Neutrophil (primary cell): ENCODE measurements at regions not wholly inside any gene's neighbourhood (a gene's known extent, or its start where the extent isn't known, plus 50 kb on each side); places are given as distances from the start of the nearest gene placed in this dataset.
"Not testable (repeated sequence)": the region's sequence is repeated elsewhere in the genome, so short reads cannot be mapped to it uniquely, and the experiment has no call there.

Source experiments
- H3K27ac ChIP-seq: fragments of 200-600 bp; sonication (generic); 2 replicates; pipeline ENCODE4 v1.5.1; 2016; ENCODE audit warnings: mild to moderate bottlenecking, moderate library complexity
- H3K27me3 ChIP-seq: fragments of 200-600 bp; sonication (generic); 2 replicates; pipeline ENCODE4 v1.6.0; 2016; ENCODE audit warnings: mild to moderate bottlenecking
- H3K36me3 ChIP-seq: fragments of 200-600 bp; sonication (generic); 2 replicates; pipeline ENCODE4 v1.5.1; 2017
- H3K4me1 ChIP-seq, 2 experiments: fragments of 200-600 bp in 1 of 2; sonication (generic) in 1 of 2; 1 replicate in 1 of 2; 2 replicates in 1 of 2; pipeline versions ENCODE4 v1.5.1 to v1.6.1; 2013 to 2016; ENCODE audit warnings: low read depth in 1 of 2, low read length in 1 of 2, mild to moderate bottlenecking in 1 of 2, moderate library complexity in 1 of 2; ENCODE audit not compliant: control insufficient read depth in 1 of 2, insufficient read depth in 1 of 2
- H3K4me3 ChIP-seq, 2 experiments: fragments of 200-600 bp in 1 of 2; sonication (generic) in 1 of 2; 1 replicate in 1 of 2; 2 replicates in 1 of 2; pipeline ENCODE4 v1.5.1; 2013 to 2016; ENCODE audit warnings: low read depth in 1 of 2, low read length in 1 of 2, mild to moderate bottlenecking in 1 of 2, moderate library complexity in 1 of 2
- H3K9me3 ChIP-seq: fragments of 200-600 bp; sonication (generic); 2 replicates; pipeline ENCODE4 v1.5.1; 2016
- CTCF ChIP-seq: fragments of 200-600 bp; sonication (generic); IDR thresholded peaks from 2 replicates; pipeline ENCODE4 v1.5.1; 2016; ENCODE audit warnings: antibody characterized with exemption

GRCh38 chr14:105644457-105644856 is 118.1 kb downstream of the TMEM121 start:
- not testable (repeated sequence) for H3K27me3 ChIP-seq, H3K4me1 ChIP-seq, H3K9me3 ChIP-seq, H3K36me3 ChIP-seq, H3K27ac ChIP-seq, H3K4me3 ChIP-seq

GRCh38 chr14:105644891-105645290 is 118.5 kb downstream of the TMEM121 start:
- H3K4me3 ChIP-seq, H3K36me3 ChIP-seq, H3K27ac ChIP-seq, H3K4me1 ChIP-seq, H3K27me3 ChIP-seq, H3K9me3 ChIP-seq: not testable (repeated sequence)

GRCh38 chr14:105645389-105645788 is 119.0 kb downstream of the TMEM121 start:
- not testable (repeated sequence) for H3K27me3 ChIP-seq, H3K4me3 ChIP-seq, H3K9me3 ChIP-seq, H3K4me1 ChIP-seq, H3K27ac ChIP-seq, H3K36me3 ChIP-seq

GRCh38 chr14:105646175-105646574 is 119.8 kb downstream of the TMEM121 start:
- H3K9me3 ChIP-seq: no peaks in the 10 kb centered on the region
- no peaks in the 10 kb centered on the region for H3K4me1 ChIP-seq
- no peak for TF ChIP-seq CTCF
- no peak overlapping the region for H3K4me3 ChIP-seq
- H3K27me3 ChIP-seq: no peaks in the 10 kb centered on the region
- H3K27ac ChIP-seq: no peak overlapping the region
- no peaks in the 10 kb centered on the region for H3K36me3 ChIP-seq

- H3K27ac ChIP-seq: not testable (repeated sequence)
Measured at GRCh38 chr14:105646711-105647281, 120.4 kb downstream of the TMEM121 start.

GRCh38 chr14:105647426-105647783 is 121.0 kb downstream of the TMEM121 start:
- H3K27ac ChIP-seq, H3K9me3 ChIP-seq, H3K4me3 ChIP-seq: not testable (repeated sequence)

More at GRCh38 chr14:105646711-105647281, 120.4 kb downstream of the TMEM121 start:
- not testable (repeated sequence) for H3K36me3 ChIP-seq, H3K27me3 ChIP-seq, H3K4me3 ChIP-seq, H3K4me1 ChIP-seq, H3K9me3 ChIP-seq

GRCh38 chr14:105647784-105648608 is 121.6 kb downstream of the TMEM121 start:
- H3K4me1 ChIP-seq: no peaks in the 10 kb centered on the region
- no peak overlapping the region for H3K4me3 ChIP-seq
- H3K27ac ChIP-seq: no peak overlapping the region
- no peaks in the 10 kb centered on the region for H3K27me3 ChIP-seq
- H3K36me3 ChIP-seq: no peaks in the 10 kb centered on the region
- no peaks in the 10 kb centered on the region for H3K9me3 ChIP-seq
- no peak for TF ChIP-seq CTCF

More at GRCh38 chr14:105647426-105647783, 121.0 kb downstream of the TMEM121 start:
- H3K36me3 ChIP-seq, H3K4me1 ChIP-seq, H3K27me3 ChIP-seq: not testable (repeated sequence)

- not testable (repeated sequence) for H3K36me3 ChIP-seq, H3K4me3 ChIP-seq, H3K4me1 ChIP-seq, H3K9me3 ChIP-seq, H3K27ac ChIP-seq, H3K27me3 ChIP-seq
Measured at GRCh38 chr14:105648609-105649535, 122.5 kb downstream of the TMEM121 start.

GRCh38 chr14:105652317-105652716 is 125.9 kb downstream of the TMEM121 start:
- H3K36me3 ChIP-seq, H3K4me3 ChIP-seq, H3K9me3 ChIP-seq, H3K27ac ChIP-seq, H3K27me3 ChIP-seq, H3K4me1 ChIP-seq: not testable (repeated sequence)

- not testable (repeated sequence) for H3K27ac ChIP-seq, H3K36me3 ChIP-seq, H3K4me3 ChIP-seq, H3K4me1 ChIP-seq, H3K9me3 ChIP-seq, H3K27me3 ChIP-seq
Measured at GRCh38 chr14:105653921-105654320, 127.5 kb downstream of the TMEM121 start.

- not testable (repeated sequence) for H3K27ac ChIP-seq, H3K9me3 ChIP-seq, H3K4me3 ChIP-seq, H3K4me1 ChIP-seq, H3K36me3 ChIP-seq, H3K27me3 ChIP-seq
Measured at GRCh38 chr14:105659255-105659654, 132.9 kb downstream of the TMEM121 start.
